HK-2 (cell line): ENCODE measurements at regions not wholly inside any gene's neighbourhood (a gene's known extent, or its start where the extent isn't known, plus 50 kb on each side); places are given as distances from the start of the nearest gene placed in this dataset.

Source experiments
- DNase-seq: peaks from one replicate; pipeline ENCODE4 v3.0.0-alpha.2; 2018; ENCODE audit not compliant: unreplicated experiment

DNA sequence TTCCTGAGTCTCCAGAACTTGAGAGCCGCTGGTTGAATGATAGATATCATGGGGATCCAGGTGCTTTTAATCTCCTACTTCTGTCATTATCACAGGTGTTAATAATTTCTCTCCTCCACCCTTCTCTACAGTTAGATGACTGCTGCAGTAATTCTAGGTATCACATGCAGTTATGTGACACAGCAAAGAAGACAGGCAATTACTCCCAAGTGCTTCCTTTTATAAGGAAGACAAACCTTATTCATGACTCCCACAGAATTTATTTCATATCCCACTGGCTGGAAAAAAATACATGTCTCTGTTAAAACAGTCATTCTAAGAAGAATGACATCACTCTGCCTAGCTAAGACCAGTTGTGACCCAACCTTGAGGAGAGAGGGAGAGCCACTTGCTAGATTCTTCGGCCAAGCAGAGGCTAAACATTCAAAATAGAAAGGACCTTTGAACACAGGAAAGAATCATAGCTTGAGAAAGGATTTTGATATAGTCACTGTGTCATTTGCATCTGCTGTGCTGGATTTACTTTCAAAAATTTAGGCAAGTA, 500.6 kb downstream of the SI start:
- no peak for DNase-seq

DNA sequence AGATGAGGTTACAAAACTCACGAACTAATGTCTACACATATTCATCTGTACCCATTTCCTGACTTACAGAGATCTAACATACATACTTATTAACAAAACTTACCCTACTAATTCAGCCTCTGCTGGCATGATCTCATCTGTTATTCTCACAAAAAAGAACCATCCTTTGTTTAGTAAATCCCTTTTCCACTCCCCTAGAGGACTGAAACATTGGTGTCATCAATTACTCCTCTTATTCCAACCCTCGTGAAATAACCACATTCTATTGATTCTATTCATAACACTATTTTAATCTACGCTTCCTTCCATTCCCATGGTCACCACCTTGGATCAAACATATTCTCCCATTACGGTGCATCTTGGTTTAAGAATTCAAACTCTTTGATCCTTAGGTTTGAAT, 505.9 kb downstream of the SI start:
- no peak for DNase-seq

DNA sequence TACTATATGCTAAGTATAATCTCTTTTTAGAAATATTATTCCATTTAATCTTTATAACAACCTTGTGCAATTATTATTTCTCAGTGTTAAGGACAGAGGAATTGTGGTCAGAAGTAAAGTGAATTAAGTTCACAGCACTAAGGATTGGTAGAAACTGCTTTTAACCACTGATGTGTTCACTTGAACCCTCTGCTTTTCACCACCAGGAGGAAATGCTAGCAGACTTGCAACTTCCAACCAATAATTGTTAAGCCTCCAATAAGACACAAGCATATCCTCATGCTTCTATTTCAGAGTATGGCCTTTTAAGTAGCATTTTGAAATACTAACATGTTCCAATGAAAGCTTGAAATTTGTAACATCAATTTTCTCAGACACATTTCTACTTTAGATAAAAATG, 527.4 kb downstream of the SI start:
- no peak for DNase-seq

DNA sequence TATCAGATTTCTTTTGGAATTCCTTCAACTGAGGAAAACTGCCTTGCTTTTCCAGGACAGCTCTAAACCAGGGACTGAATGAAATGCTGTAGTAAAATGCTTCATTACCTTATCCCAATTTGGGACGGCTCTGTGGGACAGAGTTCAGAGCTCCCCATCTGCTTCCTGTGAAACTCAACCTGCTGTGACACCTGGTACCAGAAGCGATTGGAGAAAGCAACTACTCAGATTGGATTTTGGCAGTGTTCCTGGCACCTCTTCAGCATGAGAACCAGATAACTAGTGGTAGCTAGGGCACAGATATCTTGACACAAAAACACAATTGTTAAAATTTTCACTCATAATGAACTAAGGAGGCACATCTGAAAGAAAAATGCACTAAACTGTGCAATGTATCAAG, 539.1 kb downstream of the SI start:
- DNase-seq = no peak

DNA sequence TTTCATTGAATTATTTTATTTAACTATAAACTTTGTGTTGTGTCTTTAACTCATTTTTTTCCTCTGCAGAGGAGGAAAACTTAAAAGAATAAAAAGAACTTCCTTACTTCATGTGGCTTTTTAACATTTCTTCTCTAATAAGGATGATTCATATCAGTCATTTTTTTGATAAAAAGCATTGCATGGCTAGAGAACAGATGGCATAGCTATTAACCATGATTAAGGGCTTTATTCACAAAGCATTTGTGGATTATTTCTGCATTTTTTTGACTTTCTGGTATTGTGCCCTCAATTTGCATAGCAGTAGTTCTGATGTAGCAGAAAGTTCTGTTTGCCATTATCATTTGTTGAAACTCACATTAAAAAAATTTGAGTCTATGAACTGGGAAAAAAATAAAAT, 540.8 kb downstream of the SI start:
- no peak for DNase-seq

DNA sequence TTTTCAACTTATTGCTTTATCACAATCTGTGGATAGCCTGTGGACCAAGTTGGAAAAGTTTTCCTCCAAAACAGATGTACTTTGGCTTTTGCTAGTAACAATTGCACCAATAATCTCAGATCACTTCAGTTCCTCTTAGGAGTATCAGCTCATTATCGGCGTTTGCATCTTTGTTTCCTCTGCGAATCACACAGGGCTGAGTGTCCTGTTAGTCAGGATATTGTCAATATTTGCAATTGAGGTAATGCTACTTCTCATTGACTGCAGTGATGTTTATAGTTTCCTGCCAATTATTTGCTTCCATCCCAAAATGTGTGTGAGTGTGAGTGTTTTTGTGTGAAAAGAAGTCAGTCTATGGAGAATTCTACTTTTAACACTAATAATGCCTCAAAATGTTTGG, 545.0 kb downstream of the SI start:
- DNase-seq = no peak

DNA sequence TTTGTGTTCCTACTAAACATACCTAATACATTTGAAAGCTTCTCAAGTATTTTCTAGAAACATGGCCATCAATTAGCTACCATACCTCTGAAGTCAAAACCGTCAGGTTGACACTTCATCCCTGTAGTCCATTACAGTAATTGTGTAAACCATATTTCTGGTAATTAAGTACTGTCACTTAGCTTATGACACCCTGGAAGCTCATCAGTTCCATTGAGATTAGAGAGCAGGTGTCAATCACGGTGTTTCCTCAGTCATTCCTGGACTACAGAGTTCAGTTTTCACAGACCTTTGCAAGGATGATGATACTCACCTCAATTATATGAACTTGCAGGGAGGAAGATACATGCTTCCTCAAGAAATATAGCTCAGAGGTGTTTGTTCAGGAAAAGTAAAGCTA, 552.0 kb downstream of the SI start:
- no peak for DNase-seq

DNA sequence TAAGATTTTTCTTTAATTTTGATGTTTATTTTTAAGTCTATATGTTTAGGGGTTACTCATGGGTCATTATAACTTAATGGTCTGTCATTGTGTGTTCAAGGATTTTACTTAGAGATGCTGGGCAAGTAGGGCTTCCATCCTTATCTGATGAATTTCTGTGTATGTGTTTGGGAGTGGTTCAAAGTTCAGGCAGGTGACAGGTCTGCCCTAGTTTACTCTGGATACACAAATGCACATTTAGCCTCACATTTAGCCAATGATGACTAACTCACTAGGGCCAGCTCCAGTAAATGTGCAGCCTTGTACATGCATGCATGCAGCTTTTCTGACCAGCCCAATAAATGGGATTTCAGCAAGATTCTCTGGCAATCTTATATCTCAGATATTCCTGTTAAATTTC, 554.1 kb downstream of the SI start:
- no peak for DNase-seq

DNA sequence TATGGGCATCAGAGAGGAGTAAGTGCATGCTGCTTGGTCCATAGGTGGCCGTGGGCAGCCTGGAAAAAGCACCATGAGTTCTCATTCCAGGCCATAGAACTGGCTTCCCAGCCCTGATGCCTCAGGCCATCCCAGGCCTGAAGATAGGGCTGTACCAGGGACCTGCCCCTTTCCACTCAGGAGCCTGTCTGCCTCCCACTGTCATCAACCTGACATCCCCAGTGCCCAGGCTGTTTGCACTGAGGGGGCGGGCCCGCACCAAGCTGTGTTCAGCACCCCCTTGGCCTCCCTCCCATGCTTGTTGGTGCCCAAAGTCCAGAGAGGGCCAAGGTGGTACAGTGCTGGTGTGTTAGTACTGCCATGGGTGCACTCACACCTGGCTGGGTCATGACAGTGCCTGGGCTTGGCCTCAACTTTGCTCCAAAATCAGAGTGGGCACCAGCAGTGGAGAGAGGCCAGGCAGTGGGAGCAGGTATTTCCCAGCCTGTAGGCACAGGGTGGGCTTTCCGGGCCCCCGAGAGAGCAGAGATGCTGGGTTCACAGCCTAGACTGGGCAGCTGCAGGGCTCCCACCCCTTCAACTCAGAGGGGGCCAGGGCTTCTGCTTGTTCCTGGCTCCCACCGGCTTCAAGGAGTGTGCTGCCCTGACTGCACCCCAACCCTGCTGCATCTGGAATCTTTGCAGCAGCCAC, 556.1 kb downstream of the SI start:
- DNase-seq = no peak

DNA sequence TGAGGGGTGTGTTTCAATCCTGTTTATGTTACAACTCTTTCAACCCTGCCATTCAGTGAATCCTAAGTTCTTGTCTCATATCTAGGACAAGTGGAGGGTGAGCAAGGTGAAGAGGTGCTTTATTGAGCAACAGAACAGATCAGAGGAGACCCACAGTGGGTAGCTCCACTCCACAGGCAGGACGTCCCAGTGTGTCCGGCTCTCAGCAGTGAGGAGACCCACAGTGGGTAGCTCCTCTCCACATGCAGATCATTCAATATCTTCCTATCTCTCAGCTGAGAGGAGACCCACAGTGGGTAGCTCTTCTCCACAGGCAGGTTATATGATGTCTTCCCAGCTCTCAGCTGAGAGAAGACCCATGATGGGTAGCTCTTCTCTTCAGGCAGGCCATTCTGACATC, 556.7 kb downstream of the SI start:
- no peak for DNase-seq

DNA sequence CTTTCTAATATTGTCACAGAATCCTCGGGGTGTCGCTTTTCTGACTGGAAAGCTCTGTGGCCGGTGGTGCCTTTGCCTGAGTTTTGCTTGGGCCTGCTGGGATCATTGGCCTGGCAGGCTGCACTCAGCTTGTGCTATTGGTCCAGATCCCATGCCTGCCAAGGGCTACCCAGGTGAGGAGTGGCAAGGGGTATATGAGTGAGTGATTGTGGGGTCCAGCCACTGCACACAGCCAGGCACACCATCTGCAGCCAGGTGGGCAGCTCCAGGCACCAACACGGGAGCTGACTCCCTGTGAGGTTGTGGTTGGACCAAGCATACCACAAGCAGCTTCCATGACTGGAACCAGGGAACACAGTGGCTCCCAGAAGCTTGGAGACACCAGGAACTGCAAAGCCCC, 557.2 kb downstream of the SI start:
- no peak for DNase-seq

DNA sequence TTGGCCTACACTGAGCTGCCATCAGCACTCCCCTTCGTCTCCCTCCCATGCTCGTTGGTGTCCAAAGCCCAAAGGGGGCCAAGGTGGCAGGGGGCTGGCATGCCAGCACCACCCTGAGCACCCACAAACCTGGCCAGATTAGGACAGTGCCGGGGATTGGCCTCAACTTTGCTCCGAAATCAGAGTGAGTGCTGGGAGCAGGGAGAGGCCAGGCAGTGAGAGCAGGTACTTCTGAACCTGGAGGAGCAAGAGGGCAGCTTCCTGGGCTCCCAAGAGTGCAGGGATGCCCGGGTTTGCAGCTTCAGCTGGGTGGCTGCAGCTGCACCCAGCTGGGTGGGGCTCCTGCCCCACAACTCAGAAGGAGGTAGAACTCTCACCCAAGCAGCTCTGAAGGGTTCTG, 563.0 kb downstream of the SI start:
- no peak for DNase-seq

DNA sequence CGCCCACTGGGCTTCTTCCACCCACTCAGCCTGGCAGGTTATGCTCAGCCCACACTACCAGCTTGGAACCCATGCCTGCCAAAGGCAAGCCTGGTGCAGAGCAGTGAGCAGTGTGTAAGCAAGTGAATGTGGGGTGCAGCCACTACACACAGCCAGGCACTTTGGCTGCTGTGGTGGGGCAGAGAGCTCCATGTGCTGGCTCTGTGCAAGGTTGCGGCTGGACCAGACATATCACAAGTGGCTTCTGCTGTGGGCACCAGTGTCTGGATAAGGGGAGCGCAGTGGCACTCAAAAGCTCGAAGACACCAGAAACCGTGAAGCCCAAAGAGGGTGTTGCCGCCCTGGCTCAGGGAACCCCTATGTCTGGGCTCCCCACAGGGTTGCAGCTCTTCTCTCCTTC, 563.7 kb downstream of the SI start:
- DNase-seq = no peak

DNA sequence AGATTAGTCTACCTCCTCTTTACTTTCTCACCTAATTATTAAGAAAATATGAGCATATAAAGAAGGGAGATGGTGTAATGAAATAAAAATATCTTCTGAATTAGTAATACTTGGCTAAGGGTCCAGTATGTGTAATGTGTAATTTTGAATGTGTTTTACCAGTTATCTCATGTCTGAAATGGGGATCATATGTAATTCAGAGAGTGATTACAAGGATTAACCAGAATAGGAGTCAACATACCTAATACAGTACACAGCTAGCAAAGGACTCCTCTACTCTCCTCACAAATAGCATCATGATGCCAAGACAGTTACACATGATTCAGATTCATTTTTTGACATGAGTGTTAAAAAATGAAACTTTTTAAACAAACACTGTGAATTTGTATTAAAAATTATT, 570.4 kb downstream of the SI start:
- no peak for DNase-seq

DNA sequence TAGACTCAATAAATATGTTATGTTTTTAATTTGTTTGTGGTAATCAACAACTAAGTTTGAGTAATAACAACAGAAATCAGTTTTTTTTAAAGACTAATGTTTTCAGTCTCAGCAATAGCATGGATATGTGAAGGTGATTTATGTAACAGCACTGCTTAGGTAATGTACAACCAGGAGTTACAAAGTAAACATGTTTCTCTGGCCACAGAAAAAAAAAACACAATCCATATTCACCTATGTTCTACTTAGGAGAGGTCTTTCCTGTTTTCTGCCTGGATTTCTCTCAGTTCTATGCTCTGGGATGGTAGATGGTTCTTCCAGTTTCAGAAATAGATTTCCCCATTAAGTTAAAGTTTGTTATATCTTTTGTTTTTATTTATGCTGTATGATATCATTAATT, 579.4 kb downstream of the SI start:
- DNase-seq = no peak

DNA sequence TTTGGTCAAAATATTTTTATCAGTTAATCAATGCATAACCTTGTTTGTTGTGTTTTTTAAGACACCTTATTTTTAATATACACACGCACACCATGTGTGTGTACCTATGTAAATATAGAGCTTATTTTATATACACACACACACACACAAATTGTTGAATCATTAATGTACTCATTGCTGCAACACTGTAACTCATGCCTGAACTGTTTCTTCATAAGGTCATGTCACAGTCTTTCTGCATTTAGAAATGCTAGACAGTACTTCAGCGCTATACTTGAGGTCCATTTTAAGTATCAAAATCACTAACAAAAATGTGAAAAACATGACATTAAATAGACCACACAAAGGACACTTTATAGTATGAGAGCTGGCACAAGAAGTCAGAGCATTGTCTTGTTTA, 589.4 kb downstream of the SI start:
- no peak for DNase-seq

DNA sequence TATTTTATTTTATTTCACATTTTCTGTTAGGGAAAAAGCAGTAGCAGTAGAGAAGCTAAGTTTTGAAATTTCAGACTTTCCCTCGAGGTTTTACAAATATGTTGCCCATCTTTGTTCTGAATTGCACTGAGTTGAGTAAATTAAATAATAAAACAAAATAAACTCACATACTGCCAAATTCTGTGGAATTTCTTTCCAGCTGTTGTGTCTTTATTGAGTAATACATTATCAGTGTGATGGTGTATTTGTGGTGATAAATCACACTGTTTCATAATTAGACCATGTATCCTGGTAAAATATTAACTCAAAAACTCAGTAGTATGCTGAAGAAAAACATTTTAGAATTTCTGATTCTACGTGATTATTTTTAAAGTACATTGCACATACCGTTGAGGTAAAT, 592.1 kb downstream of the SI start:
- no peak for DNase-seq

DNA sequence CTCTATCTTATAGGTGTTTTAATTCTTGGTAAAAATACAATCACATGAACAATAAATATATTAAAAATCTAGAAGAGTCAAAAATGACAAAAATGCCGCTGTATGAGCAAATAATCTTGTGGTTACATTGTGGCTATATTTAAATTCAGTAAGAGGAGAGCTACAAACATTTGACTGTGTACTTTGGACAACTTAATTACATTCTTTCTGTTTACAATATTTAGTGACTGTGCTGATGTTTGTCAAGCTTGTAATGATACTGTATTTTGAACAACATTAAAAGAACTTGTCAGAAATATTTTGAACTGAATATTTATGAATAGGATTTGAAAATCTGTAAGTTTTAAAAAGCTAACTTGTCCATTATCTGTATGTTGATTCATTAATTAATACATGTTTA, 598.3 kb downstream of the SI start:
- no peak for DNase-seq

DNA sequence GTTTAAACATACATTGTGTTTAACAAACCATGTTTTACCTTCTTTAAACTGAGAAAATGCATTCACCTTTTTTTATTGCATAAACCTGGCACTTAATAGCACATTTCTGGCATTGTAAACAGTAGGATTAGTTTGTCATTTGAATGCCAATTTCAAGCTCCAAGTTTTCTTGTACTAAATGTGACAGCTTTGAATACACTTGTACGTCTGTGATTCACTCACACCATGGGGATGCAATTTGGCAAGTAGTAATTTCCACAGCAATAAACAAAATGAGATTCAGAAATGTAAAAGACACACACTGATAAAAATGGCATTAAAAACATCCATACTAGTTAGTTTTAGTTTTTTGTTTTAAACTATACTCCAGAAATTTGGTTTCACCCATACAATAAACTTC, 598.9 kb downstream of the SI start:
- no peak for DNase-seq

DNA sequence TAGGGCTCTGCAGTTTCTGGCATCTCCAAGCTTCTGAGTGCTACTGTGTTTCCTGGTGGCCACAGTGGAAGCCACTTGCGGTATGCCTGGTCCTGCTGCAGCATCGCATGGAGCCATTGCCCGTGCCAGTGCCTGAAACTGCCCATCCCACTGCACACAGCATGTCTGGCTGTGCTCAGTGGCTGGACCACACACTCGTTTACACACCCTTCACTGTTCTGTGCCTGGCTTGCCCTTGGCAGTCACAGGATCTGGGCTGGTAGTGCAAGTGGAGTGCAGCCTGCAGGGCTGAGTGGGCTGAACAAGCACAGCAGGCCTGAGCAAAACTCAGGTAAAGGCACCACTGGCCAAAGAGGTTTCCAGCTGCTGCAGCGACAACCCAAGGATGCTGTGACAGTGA, 600.0 kb downstream of the SI start:
- no peak for DNase-seq

DNA sequence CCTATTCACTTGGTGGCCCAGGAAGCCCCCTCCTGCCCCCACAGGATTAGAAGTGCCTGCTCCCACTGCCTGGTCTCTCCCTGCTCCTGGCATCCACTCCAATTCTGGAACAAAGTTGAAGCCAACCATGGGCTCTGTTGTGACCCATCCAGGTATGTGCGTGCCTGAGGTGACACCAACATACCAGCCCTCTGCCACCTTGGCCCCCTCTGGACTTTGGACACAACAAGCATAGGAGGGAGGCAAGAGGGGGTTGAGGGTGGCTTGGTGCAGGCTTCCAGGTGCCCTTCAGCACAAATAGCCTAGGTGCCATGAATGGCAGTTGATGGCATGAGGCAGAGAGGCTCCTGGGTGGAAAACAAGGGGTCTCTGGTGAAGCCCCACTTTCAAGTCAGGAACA, 600.9 kb downstream of the SI start:
- DNase-seq = no peak

DNA sequence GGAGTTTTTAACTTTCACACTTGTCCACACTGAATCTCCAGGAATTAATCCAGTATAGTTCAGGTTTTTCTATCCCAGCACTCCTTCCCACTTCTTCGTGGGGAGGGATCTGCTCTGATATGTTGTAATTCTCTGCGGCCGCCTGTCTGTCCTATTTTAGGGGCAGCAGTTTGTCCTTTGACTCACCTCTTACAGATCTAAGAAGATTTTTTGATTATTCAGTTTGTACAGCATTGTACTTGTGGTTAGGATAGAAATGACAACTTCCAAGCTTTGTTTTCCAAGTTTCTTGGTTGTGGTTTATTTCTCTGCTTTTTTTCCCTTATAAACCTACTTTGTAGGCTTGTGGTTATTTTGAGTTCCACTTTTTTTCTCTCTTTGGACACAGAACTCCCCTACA, 601.7 kb downstream of the SI start:
- DNase-seq = no peak

DNA sequence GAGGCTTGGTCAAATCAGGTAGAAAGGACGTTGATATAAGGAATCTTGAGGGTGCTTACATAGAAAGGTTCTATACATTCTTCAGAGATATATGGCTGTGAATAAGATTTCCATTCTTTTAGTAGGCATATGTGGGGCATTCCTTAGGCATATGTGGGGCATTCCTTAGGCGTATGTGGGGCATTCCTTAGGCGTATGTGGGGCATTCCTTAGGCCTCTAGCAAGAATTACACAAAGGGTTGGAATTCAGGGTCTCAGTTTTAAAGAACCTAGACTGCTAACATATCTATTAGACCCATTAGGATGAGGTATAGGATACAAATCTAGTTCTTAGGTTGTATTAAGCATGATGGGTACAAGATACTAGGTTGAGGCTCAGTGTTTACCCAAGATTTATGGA, 607.8 kb downstream of the SI start:
- DNase-seq = no peak

DNA sequence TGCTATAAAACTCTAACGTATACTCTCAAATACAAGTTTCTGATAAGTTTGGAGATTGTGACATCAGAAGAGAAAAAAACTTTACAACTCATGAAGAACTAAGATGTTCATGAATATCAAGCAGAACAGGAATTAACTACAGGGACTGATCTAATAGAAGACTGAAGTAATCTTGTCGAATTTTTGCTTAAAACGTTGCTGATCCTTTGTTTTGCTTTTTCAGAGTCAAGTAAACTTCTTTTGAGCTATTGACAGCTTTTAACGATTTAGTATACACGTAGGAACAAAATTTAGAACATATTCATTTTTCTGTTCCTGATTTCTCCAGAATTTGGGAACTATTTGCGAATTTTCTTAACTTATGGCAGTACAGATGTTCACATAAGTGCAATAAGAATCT, 610.2 kb downstream of the SI start:
- DNase-seq = no peak
